Left forelimb (tissue), 1 donor: ENCODE measurements at regions not wholly inside any gene's neighbourhood (a gene's known extent, or its start where the extent isn't known, plus 50 kb on each side); places are given as distances from the start of the nearest gene placed in this dataset.
"Not testable (repeated sequence)": the region's sequence is repeated elsewhere in the genome, so short reads cannot be mapped to it uniquely, and the experiment has no call there.

Experiments
- DNase-seq: peaks from one replicate; pipeline ENCODE4 v3.0.0-alpha.2; 2018; ENCODE audit warnings: low spot score

- DNase-seq: not testable (repeated sequence)
These were observed 603.8 kb downstream of the TTLL7 start for GRCh38 chr1:83395130-83395529.

DNA sequence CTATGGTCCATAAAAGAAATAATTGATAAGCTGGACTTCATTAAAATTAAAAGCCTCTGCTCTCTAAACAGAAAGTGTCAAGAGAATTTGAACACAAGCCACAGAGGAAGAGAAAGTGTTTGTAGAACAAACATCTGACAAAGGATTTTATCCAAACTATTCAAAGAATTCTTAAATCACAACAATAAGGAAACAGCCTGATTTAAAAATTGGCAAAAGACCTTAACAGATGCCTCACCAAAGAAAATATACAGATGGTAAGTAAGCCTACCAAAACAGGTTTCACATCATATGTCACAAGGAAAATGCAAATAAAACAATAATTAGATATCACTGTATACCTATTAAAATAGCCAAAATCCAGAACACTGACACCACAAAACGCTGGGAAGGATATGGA, 612.0 kb downstream of the TTLL7 start:
- DNase-seq: not testable (repeated sequence)

DNA sequence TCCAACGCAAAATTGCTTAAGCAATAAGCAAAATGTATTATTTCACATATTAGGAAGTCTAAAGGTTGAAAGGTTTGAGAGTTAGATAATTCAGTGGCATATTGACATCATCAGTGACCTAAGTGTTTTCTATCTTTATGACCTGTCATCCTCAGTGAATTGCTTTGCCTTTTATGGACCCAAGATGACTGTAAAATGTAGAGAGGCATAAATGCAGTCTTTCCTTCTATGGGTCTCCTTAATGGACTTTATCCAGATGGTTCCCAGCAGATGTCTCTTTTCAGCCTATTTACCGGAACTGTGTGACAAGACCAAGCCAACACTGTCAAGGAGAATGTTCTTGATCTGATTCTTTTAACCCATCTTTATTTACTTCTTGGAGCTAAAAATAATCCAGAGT, 615.8 kb downstream of the TTLL7 start:
- not testable (repeated sequence) for DNase-seq

- not testable (repeated sequence) for DNase-seq
These were observed 625.9 kb downstream of the TTLL7 start for GRCh38 chr1:83373018-83373417.

DNA sequence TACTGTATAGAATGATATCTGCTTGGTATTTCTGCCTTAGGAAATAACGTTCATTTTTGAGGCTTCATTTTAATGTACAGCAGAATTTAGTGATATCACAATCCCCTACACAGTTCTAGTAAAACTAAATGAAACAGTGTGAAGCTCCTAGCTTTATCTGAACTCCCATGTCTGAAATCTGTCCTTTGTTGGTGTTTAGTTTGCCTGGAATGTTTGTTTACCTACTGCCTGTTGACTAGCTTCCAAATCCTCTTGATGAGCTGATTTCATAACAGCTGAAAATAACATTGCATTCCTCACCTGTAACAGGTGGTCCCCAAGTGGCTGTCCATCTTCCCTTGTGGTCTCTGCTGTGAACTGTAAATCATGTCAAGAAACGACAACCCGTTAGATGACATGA, 629.1 kb downstream of the TTLL7 start:
- DNase-seq: not testable (repeated sequence)

DNA sequence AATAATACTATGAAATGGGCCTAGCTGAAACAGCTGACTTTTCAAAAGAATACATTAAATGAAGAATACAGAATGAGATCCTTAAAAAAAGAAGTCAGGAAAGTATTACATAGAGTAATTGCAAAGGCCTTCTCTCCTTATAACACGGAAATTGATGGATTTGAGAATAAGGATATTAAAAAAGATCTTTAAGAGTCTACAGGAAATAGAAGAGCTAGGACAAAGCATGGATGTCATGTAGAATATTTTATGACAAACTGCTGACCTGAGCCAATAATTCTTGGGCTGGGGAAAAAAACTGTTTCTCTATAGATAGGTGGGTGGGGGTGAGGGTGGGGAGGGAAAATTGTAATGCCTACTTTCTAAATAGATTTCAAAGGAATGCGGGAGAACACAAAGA, 633.6 kb downstream of the TTLL7 start:
- not testable (repeated sequence) for DNase-seq

DNA sequence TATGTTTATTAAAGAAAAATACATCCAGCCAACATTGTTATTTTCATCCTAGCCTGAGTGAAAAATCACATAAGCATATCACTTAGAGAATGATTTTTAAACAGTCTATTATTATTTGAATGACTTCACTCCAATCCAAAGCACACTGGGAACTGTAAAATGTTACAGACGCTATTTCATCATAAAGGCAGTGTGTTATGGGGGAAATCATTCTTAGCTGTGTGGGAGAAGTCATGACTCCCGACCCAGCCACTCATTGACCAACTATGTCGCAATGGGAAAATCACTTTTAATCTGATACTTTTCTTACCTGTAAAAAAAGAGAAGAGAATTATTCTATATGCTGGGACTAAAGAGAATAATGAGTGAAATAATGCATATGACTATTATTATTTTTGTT, 653.6 kb downstream of the TTLL7 start:
- DNase-seq: not testable (repeated sequence)

- not testable (repeated sequence) for DNase-seq
These were observed 655.2 kb downstream of the TTLL7 start for GRCh38 chr1:83343767-83344166.

DNA sequence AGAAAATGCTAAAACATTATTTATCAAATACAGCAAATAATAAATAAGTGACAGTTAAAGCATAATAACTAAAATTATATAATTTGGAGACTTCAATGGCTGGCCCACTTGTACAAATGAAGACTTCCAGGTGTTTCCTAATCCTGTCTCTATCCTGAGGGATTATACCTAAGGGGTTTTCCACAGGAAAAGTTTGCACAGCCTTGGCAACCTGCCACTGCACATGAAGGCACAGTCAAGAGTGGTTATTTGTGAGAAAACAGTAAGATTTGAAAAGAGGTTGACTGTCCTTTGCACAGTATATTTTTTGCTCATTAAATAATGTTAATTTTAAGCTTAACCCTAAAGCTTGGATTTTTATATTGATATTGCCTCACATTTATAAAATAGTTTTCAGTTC, 655.9 kb downstream of the TTLL7 start:
- DNase-seq: not testable (repeated sequence)

- DNase-seq: not testable (repeated sequence)
These were observed 666.6 kb downstream of the TTLL7 start for GRCh38 chr1:83332308-83332707.

DNA sequence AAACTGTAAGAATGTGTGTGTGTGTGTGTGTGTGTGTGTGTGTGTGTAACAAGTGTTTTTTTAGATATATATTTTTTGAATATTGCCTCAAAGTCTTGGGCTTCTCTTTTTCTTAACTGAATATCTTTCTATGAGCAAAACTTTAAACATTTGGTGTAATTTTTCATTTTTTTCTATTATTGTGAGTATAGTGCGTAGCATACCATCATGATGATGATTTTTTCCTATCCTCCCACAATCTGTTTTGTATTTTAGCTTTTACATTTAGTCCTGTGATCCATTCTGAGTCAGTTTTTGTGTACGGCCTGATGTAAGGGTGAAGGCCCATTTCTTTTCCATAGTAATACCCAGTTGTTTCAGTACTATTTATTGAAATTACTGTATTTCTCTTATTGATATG, 680.6 kb downstream of the TTLL7 start:
- no peak for DNase-seq

DNA sequence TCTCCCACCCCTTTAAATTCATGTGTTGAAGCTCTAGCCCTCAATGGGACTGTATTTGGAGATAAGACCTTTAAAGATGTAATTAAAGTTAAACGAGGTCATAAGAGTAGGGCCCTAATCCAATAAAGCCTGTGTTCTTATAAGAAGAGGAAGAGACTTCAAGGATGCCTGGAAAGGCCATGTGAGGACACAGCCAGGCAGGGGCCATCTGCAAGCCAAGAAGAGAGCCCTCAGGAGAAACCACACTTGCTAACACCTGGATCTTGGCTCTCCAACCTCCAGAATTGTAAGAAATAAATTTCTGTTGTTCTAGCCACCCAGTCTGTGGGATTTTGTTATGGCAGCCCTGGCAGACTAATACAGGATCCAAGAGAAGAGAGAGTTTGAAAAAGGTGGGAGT, 683.5 kb downstream of the TTLL7 start:
- not testable (repeated sequence) for DNase-seq

DNA sequence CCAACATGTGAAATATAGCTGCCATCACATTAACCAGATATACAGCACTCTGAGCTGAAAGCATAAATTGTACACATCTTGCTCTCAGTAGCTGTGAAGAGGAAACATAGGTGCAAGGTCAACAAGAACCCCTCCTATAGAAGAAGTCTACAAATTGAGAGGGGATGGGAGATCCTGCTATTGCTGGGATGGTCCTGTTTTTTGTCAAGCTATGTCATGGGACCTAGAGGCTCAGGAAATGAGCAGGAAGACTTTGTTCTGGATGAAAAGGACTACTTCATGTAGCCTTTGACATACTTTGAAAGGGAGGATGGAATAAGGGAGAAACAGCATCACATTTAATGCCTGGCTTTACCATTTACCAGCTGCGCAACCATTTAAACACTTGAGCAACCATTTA, 688.8 kb downstream of the TTLL7 start:
- not testable (repeated sequence) for DNase-seq

GRCh38 chr1:83309035-83309434, 689.9 kb downstream of the TTLL7 start:
- not testable (repeated sequence) for DNase-seq

- not testable (repeated sequence) for DNase-seq
These were observed 692.1 kb downstream of the TTLL7 start for GRCh38 chr1:83306811-83307210.

GRCh38 chr1:83295594-83295993, 703.3 kb downstream of the TTLL7 start:
- DNase-seq: not testable (repeated sequence)

DNA sequence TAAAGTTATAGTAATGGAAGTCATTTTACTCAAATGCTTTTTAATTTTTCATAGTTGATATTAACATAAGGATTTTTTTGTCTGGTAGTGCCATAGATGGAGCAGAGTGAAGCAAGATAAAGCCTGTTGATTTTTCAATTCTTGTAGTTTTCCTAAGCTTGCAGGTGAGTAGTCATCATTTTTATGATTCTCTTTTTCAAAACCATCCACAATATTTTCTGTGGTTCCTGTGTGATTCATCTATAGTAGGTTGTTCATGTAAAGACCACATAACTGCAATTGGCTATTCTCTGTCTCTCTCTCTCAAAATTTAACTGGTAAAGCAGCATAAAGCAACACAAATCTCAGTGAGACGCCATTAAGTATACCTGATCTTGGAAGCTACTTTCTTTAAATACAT, 711.5 kb downstream of the TTLL7 start:
- not testable (repeated sequence) for DNase-seq

DNA sequence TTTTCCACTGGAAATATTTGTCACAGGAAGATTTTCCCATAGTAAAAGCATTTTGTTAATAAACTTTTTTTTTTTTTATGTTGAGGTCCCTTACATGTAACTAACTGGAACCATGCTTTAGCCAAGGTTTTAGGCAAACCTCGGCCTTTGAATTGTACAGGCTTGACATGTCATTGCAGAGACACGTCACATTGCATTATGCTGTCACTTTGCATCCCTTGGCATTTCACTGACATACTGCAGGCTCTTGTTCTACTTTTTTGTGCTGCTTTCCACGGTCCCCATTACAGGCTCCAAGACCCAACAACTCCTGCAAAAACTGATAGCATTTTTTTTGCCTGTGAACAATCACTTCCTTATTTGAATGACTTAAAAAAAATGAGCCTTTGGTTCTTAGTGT, 724.3 kb downstream of the TTLL7 start:
- not testable (repeated sequence) for DNase-seq

DNA sequence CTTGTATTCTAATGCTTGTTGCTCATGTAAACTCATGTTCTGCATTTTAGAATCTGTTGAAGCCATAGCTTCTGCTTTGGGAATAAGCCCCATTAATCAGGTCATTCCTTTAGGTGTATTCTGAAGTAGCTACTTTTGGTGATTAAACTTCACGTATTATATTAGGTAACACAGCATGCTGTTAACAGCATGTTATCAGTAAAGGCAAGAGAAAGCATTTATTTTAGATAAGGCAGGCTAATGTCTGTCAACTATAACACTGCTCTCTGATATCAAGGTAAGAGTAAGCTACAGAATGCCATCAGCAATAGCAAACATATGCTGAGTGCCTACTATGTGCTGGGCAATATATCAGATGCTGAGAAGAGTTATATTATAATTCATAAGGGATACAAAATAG, 726.4 kb downstream of the TTLL7 start:
- not testable (repeated sequence) for DNase-seq

DNA sequence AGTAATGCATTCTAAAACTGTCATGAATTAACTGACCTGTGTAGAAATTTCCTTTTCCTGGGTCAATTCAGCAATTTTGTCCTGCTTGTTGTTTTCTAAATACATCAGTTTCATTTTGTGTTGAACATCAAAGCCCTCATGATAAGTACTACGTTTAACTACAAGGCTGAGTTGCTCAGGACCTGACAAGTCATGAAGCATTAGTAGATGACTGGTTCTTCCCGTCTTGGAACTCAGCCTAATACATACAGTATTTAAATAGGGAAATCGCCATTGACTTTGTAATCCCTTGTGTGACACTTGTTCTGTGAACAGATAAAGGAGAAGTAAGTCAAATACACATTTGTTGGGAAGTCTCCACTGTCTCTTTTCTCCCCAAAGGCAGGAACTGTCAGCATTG, 727.1 kb downstream of the TTLL7 start:
- DNase-seq: not testable (repeated sequence)

- DNase-seq: not testable (repeated sequence)
These were observed 728.1 kb downstream of the TTLL7 start for GRCh38 chr1:83270801-83271200.

DNA sequence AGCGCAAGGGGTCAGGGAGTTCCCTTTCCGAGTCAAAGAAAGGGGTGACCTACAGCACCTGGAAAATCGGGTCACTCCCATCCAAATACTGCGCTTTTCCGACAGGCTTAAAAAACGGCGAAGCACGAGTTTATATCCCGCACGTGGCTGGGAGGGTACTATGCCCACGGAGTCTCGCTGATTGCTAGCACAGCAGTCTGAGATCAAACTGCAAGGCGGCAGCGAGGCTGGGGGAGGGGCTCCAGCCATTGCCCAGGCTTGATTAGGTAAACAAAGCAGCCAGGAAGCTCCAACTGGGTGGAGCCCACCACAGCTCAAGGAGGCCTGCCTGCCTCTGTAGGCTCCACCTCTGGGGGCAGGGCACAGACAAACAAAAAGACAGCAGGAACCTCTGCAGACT, 735.1 kb downstream of the TTLL7 start:
- DNase-seq: not testable (repeated sequence)

GRCh38 chr1:83251687-83252086, 747.2 kb downstream of the TTLL7 start:
- DNase-seq: not testable (repeated sequence)

DNA sequence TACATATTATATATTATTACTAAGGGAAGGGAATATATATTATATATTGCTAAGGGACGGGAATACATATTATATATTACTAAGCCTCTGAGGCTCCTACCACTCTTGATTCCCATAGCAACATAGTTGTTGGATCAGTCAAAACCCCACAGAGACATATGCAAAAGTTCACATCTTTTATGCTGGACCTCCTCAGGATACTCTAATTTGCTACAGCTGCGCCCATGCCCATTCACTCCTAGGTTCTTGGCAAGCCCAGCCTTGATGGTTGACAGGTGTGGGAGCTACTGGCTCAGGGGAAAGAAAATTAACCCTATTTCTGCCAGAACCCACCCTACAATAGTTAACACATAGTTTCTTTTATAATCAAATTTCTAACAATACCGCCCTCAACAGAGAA, 752.2 kb downstream of the TTLL7 start:
- DNase-seq: not testable (repeated sequence)

DNA sequence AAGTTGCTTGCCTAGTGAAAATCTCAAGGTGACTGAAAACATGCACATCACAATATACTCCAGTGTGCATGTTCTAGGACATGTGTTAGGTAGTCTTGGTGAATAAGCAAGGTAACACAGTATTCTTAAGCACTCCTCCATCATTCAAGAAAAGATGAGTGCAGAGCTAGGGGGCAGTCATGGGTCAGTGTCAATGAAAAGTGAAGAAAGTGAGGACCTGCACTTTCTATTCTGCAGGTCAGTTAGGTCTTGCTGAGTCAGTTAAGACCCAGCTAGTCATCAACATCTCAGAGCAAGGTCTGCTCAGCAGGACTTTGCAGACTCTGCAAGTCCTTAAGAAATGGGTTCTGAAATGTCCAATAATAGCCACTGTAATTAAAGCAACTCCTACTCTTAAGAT, 754.1 kb downstream of the TTLL7 start:
- not testable (repeated sequence) for DNase-seq
